HG03103 (cell line): ENCODE measurements at regions not wholly inside any gene's neighbourhood (a gene's known extent, or its start where the extent isn't known, plus 50 kb on each side); places are given as distances from the start of the nearest gene placed in this dataset.
"Not testable (repeated sequence)": the region's sequence is repeated elsewhere in the genome, so short reads cannot be mapped to it uniquely, and the experiment has no call there.

Source experiments
- ATAC-seq: cut with Tn5 transposase; IDR thresholded peaks from one replicate; pipeline ENCODE4 v1.9.1; 2021; ENCODE audit warnings: low read depth; ENCODE audit not compliant: unreplicated experiment

DNA sequence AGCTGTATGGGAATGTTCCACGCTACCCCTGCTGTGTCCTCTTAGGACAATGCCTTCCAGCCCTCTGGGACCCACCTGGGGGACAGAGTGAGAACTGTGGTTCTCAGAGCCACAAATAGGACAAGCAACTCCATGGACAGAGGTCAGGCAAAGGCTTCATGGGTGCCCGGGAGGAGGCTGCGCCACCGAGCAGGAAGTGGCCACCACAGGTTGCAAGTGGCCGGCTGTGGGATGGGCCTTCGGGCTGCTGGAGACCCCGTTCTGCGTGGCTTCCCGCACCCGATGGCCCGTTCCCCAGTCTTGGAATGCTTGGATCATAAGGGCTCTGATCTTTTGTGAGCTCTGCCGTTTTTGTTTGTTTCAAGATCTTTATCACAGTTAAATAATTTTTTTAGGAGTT lies 118.8 kb downstream of the BOD1 start:
- ATAC-seq, result no peak

DNA sequence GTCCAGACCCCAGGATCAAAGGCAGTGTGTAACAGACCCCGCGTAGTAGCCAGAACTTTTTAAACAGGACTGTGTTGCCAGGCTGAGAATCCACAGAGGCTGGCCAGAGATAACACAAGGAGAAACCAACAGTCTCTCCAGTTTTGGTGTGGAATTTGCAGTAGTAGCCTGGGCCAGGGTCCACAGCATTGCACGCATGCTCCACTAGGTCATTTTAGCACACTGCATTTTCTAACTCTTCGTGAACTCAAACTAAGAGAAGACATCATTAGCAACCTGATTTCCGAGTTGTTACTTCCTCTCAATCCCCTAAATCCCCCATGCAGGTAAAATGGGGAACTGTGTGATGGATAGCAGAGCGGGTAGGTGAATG lies 119.6 kb downstream of the BOD1 start:
- no peak for ATAC-seq

DNA sequence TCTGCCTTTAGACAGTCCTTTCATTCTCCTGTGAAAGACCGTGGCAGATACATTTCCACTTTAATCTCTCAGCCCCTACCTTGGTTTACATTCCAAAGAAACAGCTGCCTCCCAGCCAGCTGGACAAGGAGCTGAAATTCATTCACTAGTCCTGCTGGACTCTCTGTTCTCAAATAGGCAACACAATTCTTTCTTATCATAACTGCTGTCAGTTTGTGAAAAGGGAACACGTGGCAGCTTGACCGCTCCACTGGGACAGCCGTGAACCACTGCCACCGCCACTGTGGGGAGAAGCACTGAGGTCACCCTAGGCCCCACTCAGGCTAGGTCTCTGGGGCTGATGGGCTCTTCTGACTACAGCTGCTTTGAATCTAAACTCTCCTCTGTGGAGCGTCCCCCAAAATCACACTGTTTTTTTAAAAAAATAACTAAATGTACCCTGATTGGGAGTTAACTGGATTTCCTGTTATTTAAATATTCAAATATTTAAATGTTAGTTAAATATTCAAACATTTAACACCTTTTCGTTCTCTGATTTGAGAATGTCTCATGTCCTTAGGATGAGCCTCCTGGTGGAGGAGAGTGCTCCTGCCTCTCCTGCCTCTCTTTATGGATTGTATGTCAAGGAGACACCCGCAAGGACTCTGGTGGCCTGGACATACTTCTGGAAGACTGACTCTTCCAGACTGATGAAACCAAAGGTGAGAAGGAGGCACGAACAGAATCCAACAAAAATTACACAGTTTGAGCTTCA lies 120.1 kb downstream of the BOD1 start:
- ATAC-seq, result no peak

DNA sequence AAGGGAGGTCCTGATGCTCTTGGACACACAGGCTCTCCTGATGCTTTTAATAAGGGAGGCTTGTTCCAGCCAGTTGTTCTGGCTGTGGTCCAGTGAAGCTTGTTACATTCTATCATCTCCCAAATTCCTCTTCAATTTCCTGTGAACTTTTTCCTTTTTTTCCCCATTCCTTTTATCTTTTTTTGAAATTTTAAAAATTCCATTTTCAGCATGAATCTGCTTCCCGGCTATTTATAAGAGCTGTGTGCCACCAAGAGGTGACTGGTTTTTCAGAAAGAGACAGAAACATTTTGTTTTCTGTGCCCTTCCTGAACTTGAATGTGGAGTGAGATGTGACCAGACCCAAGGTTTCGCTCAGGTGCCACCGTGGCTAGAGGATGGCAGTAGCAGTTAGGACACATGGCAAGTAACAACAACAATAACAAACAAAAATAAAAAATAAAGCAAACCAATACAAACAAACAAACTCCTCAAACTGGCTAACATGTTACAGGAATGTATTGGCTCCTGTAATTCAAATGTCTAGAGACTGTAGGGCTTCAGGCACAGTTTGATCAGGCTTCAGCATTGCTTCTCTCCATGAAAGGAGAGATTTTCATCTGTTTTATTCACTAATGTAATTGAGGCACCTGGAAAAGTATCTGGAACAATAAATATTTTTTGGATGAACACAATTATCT lies 121.1 kb downstream of the BOD1 start:
- ATAC-seq, result no peak

DNA sequence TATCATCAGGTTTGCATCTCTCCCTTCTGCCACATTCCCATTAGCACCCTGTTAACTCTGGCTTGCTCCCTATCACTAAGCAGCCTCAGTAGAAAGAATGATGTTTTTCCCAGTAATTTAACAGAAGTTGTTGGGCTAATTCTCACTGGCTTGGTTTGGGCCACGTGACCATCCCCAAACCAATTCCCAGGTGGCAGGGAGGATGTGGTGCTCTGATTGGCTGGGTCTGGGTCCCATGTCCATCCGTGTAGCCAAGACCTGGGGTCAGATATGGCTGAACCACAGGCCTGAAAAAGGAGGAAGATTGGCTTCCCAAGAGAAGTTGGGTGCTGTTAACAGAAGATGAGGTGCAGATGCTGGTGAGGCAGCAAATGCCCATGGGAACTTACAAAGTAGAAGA lies 122.0 kb downstream of the BOD1 start:
- no peak for ATAC-seq

DNA sequence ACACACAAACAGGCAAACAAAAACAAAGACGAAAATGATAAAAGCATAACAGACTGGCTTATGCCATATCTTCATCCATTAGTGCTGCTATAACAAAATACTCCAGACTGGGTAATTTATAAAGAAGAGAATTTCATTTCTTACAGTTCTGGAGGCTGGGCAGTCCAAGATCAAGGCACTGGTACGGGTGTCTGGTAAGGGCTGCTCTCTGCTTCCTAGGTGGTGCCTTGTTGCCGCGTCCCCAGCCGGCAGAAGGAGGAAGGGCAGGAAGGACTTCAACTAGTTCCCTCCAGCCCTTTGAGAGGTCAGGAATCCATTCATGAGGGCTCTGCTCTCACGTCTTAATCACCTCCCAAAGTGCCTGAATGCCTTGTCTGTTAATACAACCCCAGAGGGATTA lies 122.6 kb downstream of the BOD1 start:
- no peak for ATAC-seq

DNA sequence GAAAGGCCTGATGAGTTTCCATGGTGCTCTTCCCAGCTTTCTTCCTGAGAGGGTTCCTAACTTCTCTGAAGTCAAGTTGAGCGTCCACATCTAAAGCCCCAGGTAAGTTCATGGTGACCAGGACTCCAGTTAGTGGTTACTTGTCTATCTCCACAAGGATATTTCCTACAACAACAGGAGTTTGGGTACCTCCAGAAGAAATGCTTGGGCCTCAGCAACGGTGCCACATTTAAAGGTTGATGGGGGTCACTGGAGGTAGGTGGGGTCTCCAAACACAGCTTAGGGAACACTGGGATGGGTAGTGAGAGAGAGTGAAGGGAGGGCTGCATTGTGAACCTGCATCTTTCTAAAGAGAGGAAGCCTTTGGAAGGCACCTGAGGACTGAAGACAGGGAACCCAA lies 123.4 kb downstream of the BOD1 start:
- ATAC-seq, result no peak

DNA sequence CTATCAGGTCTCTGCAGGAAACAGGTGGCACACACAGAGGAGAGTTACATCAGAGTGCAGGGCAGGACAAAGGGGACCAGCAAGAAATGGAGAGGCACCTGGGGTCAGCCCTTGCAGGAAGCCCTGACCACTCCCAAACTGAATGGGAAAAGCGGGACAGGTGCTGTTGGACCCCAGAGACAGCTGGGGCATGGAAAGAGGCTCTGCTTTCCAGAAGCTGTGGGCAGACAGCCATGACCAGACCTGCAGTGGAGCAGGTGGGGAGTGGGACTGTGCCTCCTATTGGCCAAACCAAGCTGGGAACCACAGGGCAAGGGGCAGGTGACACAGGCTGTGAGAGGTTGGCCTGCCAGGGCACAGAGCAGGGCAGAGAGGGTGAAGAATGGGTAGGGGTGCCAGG lies 125.8 kb downstream of the BOD1 start:
- no peak for ATAC-seq

DNA sequence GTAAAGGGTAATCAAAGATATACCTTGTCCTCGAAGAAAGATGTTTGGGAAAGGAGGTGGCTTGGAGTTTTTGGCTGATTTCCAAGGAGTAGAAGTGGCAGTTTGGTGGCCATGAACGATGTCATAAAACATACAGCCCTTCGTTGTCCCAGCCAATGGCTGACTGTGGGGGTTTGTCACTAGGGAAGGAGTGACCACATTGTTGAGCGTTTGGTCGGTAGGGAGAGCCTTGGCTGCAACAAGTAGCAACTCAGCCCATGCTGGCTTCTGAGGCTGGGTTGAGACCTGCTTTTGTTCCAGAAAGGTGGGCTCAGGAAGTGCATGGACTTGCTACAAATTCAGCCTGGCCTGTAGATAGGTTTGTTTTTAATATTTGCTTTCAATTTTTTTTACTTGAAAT lies 128.3 kb downstream of the BOD1 start:
- no peak for ATAC-seq

DNA sequence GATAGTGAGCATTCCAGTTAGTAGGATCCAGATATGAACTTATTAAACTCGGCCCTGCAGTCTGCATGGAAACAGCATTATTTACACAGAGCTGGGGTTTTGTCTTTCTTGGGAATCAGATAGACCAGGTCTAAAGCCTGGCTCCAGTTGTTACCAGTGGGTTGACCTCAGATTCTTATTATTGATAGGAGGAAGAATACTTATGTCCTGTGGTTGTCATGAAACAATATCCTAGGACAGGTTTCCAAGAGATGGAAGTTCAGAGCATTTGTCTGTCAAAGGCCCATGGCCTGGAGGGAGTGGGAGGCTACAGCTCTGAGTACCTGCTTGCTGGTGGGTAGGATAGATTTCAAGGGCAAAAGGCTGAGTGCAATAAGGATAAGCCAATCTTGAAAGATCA lies 129.2 kb downstream of the BOD1 start:
- no peak for ATAC-seq

DNA sequence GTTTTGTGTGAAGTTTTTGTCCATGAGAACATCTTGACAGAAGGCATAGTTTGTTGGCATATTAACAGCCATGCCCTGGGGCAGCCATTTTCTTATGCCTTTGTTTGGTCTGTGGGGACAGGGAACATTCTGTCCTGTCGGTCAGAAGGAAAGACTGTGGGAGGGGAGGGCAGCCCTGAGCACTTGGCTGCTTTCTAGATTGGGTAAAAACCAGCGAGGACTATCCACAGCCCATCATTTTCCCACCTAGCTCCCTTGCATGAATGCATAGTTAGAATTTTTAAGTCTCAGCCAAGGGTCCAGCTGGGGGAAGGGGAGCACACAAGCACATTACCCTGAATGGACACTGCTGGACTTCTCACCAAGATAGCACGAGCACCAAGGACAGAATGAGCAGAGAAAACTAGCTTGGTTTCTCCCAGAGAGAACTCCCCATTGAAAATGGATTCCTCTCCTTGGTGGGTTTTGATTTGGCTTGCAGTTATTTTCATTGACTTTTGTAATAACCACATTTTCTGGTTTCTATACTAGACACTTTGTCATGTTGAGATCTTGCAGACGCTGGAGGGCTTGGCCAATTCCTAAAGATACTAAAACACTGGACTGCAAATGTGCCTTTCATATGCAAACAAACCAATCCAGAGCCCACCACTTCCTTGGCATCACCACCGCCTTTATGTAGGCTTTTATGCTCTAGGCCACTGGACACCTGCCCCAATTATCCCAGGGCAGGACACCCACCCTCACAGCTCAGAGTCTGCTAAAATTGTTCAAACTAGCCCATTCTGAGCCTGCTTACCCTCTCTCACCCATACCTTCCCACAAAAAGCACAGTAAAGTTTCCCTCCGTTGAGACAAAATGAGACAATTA lies 129.9 kb downstream of the BOD1 start:
- no peak for ATAC-seq

DNA sequence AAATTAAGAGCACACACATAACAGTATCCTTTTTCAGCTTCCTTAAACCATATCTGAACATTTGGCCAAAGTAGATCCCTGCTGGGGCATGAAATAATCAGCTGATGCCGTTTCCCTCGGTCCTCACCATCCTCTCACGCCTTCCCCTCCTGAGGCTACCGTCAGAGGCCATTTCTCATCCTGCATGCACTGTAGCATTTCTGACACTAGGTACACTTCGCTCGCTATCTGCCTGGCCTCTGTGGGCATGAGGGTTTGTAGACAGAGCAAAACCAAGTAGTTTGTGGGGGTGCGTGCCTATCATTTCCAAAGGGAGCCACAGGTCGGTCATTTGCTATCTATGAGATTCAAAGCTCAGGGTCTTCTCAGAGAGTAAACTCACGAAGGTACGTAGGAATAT lies 131.9 kb downstream of the BOD1 start:
- ATAC-seq, result no peak

DNA sequence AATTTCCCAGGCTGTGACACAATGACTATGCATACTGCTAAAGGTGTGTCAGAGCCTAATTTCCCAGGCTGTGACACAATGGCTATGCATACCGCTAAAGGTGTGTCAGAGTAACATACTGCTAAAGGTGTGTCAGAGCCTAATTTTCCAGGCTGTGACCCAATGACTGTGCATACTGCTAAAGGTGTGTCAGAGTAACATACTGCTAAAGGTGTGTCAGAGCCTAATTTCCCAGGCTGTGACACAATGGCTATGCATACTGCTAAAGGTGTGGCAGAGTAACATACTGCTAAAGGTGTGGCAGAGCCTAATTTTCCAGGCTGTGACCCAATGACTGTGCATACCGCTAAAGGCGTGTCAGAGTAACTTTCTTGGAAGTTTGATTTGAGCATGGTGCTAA lies 132.9 kb downstream of the BOD1 start:
- not testable (repeated sequence) for ATAC-seq

DNA sequence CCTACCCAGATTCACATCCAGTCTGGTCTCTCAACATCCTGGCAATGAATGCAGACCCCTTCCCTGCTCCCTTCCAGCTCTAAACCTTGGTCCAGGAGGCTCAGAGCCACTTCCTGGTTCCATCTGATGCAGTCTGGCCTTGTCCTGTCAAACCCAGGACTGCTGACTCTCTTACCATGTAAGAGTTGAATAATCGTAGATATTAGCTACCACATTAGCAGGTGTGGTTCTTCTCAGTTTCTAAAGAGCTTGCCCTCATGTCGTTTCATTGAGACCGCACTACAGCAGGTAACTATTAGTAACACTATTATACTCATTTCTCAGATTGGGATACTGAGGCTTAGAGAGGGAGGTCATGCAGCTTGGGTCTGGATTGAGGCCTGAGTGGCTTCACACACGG lies 133.3 kb downstream of the BOD1 start:
- ATAC-seq, result no peak

DNA sequence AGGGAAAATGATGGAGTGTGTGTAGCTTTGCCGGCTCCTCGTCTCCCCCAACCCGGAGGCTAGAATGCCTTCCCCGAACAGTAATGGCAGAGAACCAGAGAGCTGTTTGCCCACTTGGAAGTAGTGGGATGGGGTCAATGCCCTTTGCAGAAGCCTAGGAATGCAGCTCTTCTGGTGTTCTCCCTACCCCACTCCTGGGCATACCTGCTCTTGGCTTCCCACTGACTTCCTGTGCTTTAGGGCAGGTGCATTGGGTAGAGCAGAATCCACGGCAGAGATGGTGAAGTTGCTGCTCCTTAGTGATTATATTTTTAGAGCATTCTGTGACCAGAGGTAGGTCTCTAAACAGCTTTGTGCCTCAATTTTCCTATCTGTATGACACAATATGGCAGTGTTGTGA lies 134.6 kb downstream of the BOD1 start:
- ATAC-seq, result no peak

DNA sequence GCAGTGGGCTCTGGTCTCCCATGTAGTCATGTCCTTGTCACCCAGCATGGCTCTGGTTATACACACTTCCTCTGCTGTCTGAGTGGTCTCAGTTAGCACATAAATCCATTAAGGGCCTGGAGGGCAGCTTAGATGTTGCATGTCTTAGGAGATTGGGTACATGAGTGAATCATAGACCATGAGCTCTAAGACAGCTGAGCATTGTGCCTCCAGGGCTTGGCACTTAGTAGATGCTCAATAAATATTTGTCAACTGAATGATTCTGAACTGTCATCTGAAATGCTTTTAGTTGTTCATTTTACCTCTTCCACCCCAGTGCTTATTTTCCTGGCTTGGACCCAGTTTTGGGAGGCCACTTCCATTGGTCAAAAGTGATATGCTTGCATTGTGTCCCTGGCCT lies 135.6 kb downstream of the BOD1 start:
- no peak for ATAC-seq

DNA sequence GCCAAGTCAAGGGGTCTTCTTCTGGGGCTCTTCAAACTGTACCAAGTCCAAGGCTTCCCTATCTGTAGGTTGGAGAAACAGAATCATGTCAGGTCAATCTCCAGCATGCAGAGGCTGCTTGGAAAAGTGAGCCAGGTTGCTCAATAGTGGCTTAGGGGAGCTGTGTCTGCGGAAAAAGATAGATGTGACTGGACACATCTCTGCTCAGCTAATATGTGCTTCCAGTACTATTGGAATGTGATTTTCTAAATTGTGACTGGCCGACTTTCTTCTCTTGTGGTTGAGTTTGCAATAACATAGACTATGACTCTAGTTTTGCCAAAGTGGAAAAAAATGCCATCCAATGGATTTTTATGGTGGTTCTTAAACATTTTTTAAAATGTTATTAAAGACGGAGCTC lies 136.7 kb downstream of the BOD1 start:
- ATAC-seq, result no peak

DNA sequence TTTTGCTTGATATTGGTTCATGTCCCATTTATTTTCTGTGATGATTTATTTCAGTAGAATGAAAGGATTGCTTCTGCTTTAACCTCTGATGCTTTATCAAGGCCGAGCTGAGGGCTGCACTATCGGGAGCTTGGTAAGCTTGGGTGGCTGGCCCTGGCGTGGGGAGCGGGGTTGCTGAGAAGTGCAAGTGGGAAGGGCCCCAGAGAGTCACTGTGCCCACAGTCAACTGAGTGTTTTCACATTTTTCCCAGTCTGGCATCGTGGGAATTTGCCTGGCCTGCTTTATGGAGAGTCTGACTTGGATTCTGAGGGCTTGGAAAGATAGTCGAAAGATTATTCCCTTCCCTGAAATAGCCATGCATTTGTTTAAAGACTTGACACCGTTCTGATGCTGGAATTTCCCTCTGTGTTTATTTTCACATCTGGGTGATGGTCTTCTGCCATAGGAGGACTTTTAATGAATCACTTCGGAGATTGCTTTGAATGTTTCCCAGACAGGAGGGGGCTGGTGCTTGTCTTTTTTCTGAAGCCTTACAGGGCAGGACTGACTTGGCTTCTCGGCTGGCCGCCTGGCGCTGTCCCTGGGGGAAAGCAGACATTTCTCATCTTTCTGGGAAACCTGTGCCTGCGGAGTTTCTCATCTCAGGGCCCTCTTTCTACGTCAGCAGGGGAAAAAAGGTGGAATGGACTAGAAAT lies 139.0 kb downstream of the BOD1 start:
- ATAC-seq, result no peak

DNA sequence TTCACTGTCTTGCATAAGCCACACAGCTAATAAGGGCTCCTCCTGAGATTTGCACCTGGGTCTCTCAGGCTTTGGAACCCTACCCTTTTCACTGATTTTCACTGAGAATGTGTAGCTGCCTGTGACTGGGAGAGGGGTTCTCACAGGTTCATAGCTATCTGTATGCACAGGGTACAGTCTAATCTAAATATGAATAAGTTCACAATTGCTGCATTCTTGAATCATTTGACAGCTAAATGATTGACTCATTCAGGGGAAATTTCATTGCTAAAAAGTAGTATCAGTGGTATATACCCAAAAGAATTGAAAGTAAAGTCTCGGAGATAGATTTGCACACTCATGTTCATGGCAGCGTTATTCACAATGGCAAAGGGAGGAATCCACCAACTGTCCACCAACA lies 140.7 kb downstream of the BOD1 start:
- no peak for ATAC-seq

DNA sequence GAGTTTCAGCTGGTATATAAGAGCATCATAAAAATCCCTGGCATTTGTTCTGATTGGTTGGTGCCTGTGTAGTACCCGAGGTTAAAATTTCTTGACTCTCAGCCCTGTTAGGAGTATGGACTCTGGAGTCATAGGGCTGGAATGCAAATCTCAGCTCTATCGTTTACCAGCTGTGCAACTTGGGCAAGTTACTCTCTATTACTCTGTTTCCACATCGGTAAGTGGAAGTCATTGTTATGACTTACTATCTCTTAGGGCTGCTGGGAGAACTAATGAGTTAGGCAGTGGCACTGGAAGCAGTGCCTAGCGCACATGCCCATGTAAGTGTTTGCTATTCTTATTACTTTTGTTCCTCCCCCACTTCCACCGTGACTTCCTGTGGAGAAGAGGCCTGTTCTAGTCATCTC lies 141.6 kb downstream of the BOD1 start:
- no peak for ATAC-seq

DNA sequence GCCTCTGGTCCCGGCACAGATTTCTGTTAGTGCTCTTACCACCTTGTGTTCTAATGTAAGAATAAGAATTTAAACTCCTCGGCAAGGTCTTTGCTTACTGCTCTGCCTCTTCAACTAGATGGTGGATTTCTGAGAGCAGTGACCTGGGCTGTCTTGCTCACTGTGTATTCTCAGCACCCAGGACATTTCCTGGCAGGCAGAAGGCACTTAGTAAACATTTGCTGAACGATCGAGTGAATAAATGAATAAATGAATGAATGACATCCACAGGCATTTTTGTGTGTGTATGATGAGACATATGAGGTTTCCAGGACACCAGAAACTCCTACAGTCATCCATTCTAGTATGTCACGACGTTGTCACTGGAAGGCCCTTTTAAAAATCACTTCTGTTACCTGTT lies 143.2 kb downstream of the BOD1 start:
- no peak for ATAC-seq
